Body of pancreas (tissue), 4 donors: ENCODE measurements at regions not wholly inside any gene's neighbourhood (a gene's known extent, or its start where the extent isn't known, plus 50 kb on each side); places are given as distances from the start of the nearest gene placed in this dataset.

ENCODE experiments used
- POLR2A ChIP-seq, 3 donors: fragments of 450-650 bp; IDR thresholded peaks; one replicate each; pipeline ENCODE4 v1.6.1; 2016; ENCODE audit warnings: antibody characterized with exemption in 3 of 3, mild to moderate bottlenecking in 2 of 3
- TF ChIP-seq, protein P1 (sequence below), 7 experiments: fragments of 450-650 bp in 4 of 7; fragments of 200-600 bp in 3 of 7; sonication (generic) in 3 of 7; IDR thresholded peaks; one replicate each; pipeline ENCODE4 v1.5.1; 2016 to 2019; ENCODE audit warnings: antibody characterized with exemption in 7 of 7

DNA sequence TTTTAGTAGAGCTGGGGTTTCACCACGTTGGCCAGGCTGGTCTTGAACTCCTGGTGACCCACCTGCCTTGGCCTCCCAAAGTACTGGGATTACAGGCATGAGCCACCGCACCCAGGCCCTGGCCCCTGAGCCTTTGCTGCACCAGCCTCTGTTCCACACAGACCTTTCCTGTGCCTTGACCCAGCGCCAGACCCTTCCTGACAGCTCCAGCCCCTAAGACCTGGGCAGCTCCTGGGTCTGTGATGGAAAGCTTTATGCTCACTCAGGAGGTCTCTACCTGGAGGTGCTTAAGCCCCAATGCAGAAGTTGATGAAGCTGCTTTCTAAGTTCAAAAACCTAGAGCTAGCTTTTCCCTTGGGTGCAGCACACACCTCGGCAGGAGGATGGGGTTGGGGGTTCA lies 58.8 kb upstream of the NEK6 start:
- TF ChIP-seq, protein P1, sequence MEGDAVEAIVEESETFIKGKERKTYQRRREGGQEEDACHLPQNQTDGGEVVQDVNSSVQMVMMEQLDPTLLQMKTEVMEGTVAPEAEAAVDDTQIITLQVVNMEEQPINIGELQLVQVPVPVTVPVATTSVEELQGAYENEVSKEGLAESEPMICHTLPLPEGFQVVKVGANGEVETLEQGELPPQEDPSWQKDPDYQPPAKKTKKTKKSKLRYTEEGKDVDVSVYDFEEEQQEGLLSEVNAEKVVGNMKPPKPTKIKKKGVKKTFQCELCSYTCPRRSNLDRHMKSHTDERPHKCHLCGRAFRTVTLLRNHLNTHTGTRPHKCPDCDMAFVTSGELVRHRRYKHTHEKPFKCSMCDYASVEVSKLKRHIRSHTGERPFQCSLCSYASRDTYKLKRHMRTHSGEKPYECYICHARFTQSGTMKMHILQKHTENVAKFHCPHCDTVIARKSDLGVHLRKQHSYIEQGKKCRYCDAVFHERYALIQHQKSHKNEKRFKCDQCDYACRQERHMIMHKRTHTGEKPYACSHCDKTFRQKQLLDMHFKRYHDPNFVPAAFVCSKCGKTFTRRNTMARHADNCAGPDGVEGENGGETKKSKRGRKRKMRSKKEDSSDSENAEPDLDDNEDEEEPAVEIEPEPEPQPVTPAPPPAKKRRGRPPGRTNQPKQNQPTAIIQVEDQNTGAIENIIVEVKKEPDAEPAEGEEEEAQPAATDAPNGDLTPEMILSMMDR (IDR thresholded peaks at IDR 0.05) = no peak
- TF ChIP-seq POLR2A (IDR thresholded peaks at IDR 0.05) = no peak
